HEK293 (cell line): ENCODE measurements at regions not wholly inside any gene's neighbourhood (a gene's known extent, or its start where the extent isn't known, plus 50 kb on each side); places are given as distances from the start of the nearest gene placed in this dataset.

Experiments
- CTCF ChIA-PET: fragments of 350-600 bp; formaldehyde crosslinking; extraction: SDS; loops from one replicate; lab custom pipeline; 2021; ENCODE audit warnings: antibody characterized with exemption; lab: Yijun Ruan, JAX
- POLR2A ChIA-PET: fragments of 300-600 bp; formaldehyde crosslinking; extraction: SDS; loops from one replicate; lab custom pipeline; 2020; ENCODE audit warnings: antibody characterized with exemption, inconsistent platforms; lab: Yijun Ruan, JAX
- H3K27ac ChIP-seq: fragments of 200-500 bp; sonication (Bioruptor generic); 2 replicates; pipeline ENCODE4 v1.5.1; 2014; ENCODE audit warnings: low read depth, low read length, control low read depth, inconsistent platforms; ENCODE audit errors: extremely low read depth
- H3K36me3 ChIP-seq, 2 experiments: fragments of 200-500 bp in 1 of 2; sonication (Bioruptor generic) in 1 of 2; 1 replicate in 1 of 2; 2 replicates in 1 of 2; pipeline ENCODE4 v1.5.1; 2014 to 2017; ENCODE audit warnings: inconsistent platforms in 2 of 2, low read length in 2 of 2; ENCODE audit not compliant: control insufficient read depth in 2 of 2, insufficient read depth in 1 of 2
- H3K4me1 ChIP-seq: fragments of 200-500 bp; sonication (Bioruptor generic); 2 replicates; pipeline ENCODE4 v1.5.1; 2014; ENCODE audit warnings: mild to moderate bottlenecking, low read length, inconsistent platforms; ENCODE audit not compliant: control insufficient read depth, insufficient read depth
- H3K4me3 ChIP-seq: 2 replicates; pipeline ENCODE4 v1.5.1; 2011; ENCODE audit warnings: low read depth, mild to moderate bottlenecking, control low read depth, low read length, moderate library complexity
- H3K9me3 ChIP-seq: fragments of 200-500 bp; sonication (Bioruptor generic); 2 replicates; pipeline ENCODE4 v1.5.1; 2014; ENCODE audit warnings: low read depth, low read length, inconsistent platforms; ENCODE audit not compliant: control insufficient read depth, insufficient read depth
- EGR2 ChIP-seq: fragments of 450-650 bp; formaldehyde crosslinking; IDR thresholded peaks from 2 replicates; pipeline ENCODE4 v1.5.1; 2016; ENCODE audit warnings: low read depth, missing biosample characterization, missing genetic modification characterization
- FEZF1 ChIP-seq: fragments of 450-650 bp; formaldehyde crosslinking; IDR thresholded peaks from 2 replicates; pipeline ENCODE4 v1.5.1; 2016; ENCODE audit warnings: missing biosample characterization, missing genetic modification characterization
- GFI1B ChIP-seq: fragments of 450-650 bp; formaldehyde crosslinking; IDR thresholded peaks from 2 replicates; pipeline ENCODE4 v1.5.1; 2016; ENCODE audit warnings: missing biosample characterization, missing genetic modification characterization
- HOXA7 ChIP-seq: sonication (generic); formaldehyde crosslinking; IDR thresholded peaks from 2 replicates; pipeline ENCODE4 v1.8.1; 2022; ENCODE audit warnings: missing genetic modification reagents, borderline replicate concordance
- PRDM1 ChIP-seq: fragments of 450-650 bp; formaldehyde crosslinking; IDR thresholded peaks from 2 replicates; pipeline ENCODE4; 2016; ENCODE audit warnings: missing biosample characterization, missing genetic modification characterization
- SALL2 ChIP-seq: fragments of 450-650 bp; formaldehyde crosslinking; IDR thresholded peaks from 2 replicates; pipeline ENCODE4 v1.5.0; 2017; ENCODE audit warnings: missing biosample characterization, mild to moderate bottlenecking, missing genetic modification characterization, borderline replicate concordance
- ZNF10 ChIP-seq: fragments of 450-650 bp; formaldehyde crosslinking; IDR thresholded peaks from 2 replicates; pipeline ENCODE4 v1.5.1; 2017; ENCODE audit warnings: missing biosample characterization, missing genetic modification characterization
- ZNF114 ChIP-seq: fragments of 450-650 bp; formaldehyde crosslinking; IDR thresholded peaks from 2 replicates; pipeline ENCODE4 v1.5.0; 2017; ENCODE audit warnings: missing biosample characterization, missing genetic modification characterization
- ZNF266 ChIP-seq: fragments of 450-650 bp; formaldehyde crosslinking; IDR thresholded peaks from 2 replicates; pipeline ENCODE4 v1.5.1; 2016; ENCODE audit warnings: missing biosample characterization, missing genetic modification characterization, low read depth
- ZNF292 ChIP-seq: fragments of 450-650 bp; formaldehyde crosslinking; IDR thresholded peaks from 2 replicates; pipeline ENCODE4 v1.5.1; 2016; ENCODE audit warnings: low read depth, missing biosample characterization, missing genetic modification characterization, borderline replicate concordance
- ZNF48 ChIP-seq: fragments of 450-650 bp; formaldehyde crosslinking; IDR thresholded peaks from 2 replicates; pipeline ENCODE4 v1.5.1; 2016; ENCODE audit warnings: missing biosample characterization, missing genetic modification characterization
- ZNF530 ChIP-seq: fragments of 450-650 bp; formaldehyde crosslinking; IDR thresholded peaks from 2 replicates; pipeline ENCODE4 v1.5.1; 2016; ENCODE audit warnings: low read depth, missing biosample characterization, missing genetic modification characterization
- ZNF560 ChIP-seq: fragments of 450-650 bp; formaldehyde crosslinking; IDR thresholded peaks from 2 replicates; pipeline ENCODE4 v1.5.1; 2017; ENCODE audit warnings: missing biosample characterization, missing genetic modification characterization, borderline replicate concordance
- ZXDB ChIP-seq: fragments of 450-650 bp; formaldehyde crosslinking; IDR thresholded peaks from 2 replicates; pipeline ENCODE4 v1.5.1; 2016; ENCODE audit warnings: missing biosample characterization, missing genetic modification characterization
- TF ChIP-seq, protein P1 (sequence below): fragments of 450-650 bp; formaldehyde crosslinking; IDR thresholded peaks from 2 replicates; pipeline ENCODE4 v1.5.1; 2016; ENCODE audit warnings: missing biosample characterization, missing genetic modification characterization
- TF ChIP-seq, protein P2 (sequence below): fragments of 450-650 bp; formaldehyde crosslinking; IDR thresholded peaks from 2 replicates; pipeline ENCODE4 v1.5.1; 2016; ENCODE audit warnings: missing biosample characterization, missing genetic modification characterization
- TF ChIP-seq, protein P3 (sequence below): fragments of 450-650 bp; formaldehyde crosslinking; IDR thresholded peaks from 2 replicates; pipeline ENCODE4 v1.5.1; 2017; ENCODE audit warnings: missing biosample characterization, missing genetic modification characterization
- TF ChIP-seq, protein P4 (sequence below): fragments of 450-650 bp; formaldehyde crosslinking; IDR thresholded peaks from 2 replicates; pipeline ENCODE4 v1.5.1; 2016; ENCODE audit warnings: missing biosample characterization, missing genetic modification characterization
- TF ChIP-seq, protein P5 (sequence below): fragments of 450-650 bp; formaldehyde crosslinking; IDR thresholded peaks from 2 replicates; pipeline ENCODE4 v1.5.1; 2016; ENCODE audit warnings: missing biosample characterization, missing genetic modification characterization
- TF ChIP-seq, protein P6 (sequence below): fragments of 450-650 bp; formaldehyde crosslinking; IDR thresholded peaks from 2 replicates; pipeline ENCODE4 v1.5.1; 2016; ENCODE audit warnings: missing biosample characterization, missing genetic modification characterization

DNA sequence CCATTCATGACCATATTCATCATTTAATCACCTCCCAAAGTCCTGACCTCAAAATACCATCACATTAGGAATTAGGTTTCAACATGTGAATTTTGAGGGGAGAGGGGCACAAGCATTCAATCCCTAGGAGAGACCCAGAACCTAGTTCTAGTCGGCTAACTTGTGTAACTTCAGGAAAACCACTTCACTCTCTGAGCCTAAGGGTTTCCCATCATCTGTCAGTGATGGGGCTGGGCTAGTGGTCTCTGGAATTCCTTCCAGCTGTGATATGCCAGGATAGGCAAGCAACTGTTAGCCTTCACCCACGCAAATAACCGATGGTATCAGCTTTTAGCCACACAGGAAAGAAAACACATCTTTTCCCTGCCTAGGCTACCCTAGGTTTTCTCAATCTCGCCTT, 52.5 kb upstream of the MEX3C start (continued):
- no peak for TF ChIP-seq ZNF48 (tag by site-specific recombination)
- TF ChIP-seq, protein P1, sequence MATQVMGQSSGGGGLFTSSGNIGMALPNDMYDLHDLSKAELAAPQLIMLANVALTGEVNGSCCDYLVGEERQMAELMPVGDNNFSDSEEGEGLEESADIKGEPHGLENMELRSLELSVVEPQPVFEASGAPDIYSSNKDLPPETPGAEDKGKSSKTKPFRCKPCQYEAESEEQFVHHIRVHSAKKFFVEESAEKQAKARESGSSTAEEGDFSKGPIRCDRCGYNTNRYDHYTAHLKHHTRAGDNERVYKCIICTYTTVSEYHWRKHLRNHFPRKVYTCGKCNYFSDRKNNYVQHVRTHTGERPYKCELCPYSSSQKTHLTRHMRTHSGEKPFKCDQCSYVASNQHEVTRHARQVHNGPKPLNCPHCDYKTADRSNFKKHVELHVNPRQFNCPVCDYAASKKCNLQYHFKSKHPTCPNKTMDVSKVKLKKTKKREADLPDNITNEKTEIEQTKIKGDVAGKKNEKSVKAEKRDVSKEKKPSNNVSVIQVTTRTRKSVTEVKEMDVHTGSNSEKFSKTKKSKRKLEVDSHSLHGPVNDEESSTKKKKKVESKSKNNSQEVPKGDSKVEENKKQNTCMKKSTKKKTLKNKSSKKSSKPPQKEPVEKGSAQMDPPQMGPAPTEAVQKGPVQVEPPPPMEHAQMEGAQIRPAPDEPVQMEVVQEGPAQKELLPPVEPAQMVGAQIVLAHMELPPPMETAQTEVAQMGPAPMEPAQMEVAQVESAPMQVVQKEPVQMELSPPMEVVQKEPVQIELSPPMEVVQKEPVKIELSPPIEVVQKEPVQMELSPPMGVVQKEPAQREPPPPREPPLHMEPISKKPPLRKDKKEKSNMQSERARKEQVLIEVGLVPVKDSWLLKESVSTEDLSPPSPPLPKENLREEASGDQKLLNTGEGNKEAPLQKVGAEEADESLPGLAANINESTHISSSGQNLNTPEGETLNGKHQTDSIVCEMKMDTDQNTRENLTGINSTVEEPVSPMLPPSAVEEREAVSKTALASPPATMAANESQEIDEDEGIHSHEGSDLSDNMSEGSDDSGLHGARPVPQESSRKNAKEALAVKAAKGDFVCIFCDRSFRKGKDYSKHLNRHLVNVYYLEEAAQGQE (tag by site-specific recombination), result no peak
- TF ChIP-seq, all 188 proteins: peak for 0

DNA sequence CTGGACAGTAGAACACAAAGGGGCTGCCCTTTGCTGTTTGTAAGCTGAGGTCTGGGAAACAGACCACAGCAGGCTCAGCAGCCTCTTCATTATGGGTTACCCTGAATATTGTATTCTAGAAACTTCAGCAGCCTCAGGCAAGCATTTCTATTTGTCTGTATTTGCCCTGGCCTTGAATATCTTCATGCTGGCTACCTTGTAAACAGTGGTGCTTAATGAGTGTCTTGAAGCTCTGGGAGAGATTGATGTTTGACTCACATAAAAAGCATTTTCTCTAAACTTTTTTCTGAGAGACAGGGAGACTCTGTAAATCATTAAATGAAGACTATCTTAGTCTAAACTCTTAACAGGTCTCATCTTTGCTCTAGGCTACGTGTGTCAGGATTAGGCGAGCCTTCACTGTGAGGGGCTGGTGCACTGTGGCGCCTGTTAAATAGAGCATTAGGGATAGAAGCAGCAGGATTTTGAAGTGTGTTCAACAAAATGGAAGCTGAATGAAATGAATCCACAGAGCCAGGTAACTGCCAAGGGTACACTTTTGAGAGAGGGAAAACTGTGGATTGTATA, 53.1 kb upstream of the MEX3C start:
- H3K4me1 ChIP-seq, result no peaks in the 10 kb centered on the region
- no peaks in the 10 kb centered on the region for H3K9me3 ChIP-seq
- no peak for TF ChIP-seq ZNF266 (tag by site-specific recombination)
- TF ChIP-seq, protein P2, sequence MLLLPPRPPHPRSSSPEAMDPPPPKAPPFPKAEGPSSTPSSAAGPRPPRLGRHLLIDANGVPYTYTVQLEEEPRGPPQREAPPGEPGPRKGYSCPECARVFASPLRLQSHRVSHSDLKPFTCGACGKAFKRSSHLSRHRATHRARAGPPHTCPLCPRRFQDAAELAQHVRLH, result no peak
- TF ChIP-seq ZXDB (tag by site-specific recombination), result no peak
- TF ChIP-seq GFI1B (tag by site-specific recombination), result no peak
- no peak for TF ChIP-seq HOXA7
- no peak for TF ChIP-seq SALL2 (tag by site-specific recombination)
- no peak overlapping the region for H3K4me3 ChIP-seq
- CTCF ChIA-PET, result interaction anchor here (0.7 to 0.9 kb wide), 3 partner anchors 25 to 60 kb away, joined by 3 read pairs; no protein-coding TSS in a partner anchor
- H3K36me3 ChIP-seq, result no peaks in the 10 kb centered on the region
- H3K27ac ChIP-seq, result no peak overlapping the region
- POLR2A ChIA-PET, result no interaction called here

DNA sequence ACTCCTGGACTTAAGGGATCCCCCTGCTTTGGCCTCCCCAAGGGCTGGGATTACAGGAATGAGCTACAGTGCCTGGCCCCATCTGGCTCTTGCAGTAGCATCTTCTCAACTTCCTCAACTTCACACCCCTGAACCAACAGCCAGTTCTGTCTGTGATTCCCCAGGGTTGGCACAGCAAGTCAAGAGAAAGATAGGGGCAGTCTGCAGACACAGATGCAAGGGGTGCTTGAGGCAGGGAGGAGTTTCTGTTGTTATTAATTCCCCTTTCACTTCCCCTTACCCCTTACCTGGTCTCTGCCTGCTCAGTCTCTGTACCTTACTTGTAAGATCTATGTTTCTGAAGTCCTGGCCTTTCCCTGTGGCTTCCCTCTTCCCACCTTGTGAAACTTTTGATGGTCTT, 54.1 kb upstream of the MEX3C start:
- Histone ChIP-seq H3K9me3 (no peaks in the 10 kb centered on the region), H3K4me3 (no peak overlapping the region), H3K36me3 (no peaks in the 10 kb centered on the region), H3K27ac (no peak overlapping the region), H3K4me1 (no peaks in the 10 kb centered on the region)
- POLR2A ChIA-PET, result no interaction called here
- CTCF ChIA-PET, result interaction anchor here (0.6 to 0.9 kb wide), 3 partner anchors 15 to 369 kb away, joined by 3 to 4 read pairs (median 3); no protein-coding TSS in a partner anchor
- no peak for TF ChIP-seq FEZF1
- TF ChIP-seq, protein P3, sequence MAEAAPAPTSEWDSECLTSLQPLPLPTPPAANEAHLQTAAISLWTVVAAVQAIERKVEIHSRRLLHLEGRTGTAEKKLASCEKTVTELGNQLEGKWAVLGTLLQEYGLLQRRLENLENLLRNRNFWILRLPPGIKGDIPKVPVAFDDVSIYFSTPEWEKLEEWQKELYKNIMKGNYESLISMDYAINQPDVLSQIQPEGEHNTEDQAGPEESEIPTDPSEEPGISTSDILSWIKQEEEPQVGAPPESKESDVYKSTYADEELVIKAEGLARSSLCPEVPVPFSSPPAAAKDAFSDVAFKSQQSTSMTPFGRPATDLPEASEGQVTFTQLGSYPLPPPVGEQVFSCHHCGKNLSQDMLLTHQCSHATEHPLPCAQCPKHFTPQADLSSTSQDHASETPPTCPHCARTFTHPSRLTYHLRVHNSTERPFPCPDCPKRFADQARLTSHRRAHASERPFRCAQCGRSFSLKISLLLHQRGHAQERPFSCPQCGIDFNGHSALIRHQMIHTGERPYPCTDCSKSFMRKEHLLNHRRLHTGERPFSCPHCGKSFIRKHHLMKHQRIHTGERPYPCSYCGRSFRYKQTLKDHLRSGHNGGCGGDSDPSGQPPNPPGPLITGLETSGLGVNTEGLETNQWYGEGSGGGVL, result no peak
- TF ChIP-seq ZNF114 (tag by site-specific recombination), result no peak
- TF ChIP-seq, protein P4, sequence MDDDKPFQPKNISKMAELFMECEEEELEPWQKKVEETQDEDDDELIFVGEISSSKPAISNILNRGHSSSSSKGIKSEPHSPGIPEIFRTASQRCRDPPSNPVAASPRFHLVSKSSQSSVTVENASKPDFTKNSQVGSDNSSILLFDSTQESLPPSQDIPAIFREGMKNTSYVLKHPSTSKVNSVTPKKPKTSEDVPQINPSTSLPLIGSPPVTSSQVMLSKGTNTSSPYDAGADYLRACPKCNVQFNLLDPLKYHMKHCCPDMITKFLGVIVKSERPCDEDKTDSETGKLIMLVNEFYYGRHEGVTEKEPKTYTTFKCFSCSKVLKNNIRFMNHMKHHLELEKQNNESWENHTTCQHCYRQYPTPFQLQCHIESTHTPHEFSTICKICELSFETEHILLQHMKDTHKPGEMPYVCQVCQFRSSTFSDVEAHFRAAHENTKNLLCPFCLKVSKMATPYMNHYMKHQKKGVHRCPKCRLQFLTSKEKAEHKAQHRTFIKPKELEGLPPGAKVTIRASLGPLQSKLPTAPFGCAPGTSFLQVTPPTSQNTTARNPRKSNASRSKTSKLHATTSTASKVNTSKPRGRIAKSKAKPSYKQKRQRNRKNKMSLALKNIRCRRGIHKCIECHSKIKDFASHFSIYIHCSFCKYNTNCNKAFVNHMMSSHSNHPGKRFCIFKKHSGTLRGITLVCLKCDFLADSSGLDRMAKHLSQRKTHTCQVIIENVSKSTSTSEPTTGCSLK (tag by site-specific recombination), result no peak
- no peak for TF ChIP-seq EGR2 (tag by site-specific recombination)
- no peak for TF ChIP-seq ZNF292 (tag by site-specific recombination)
- TF ChIP-seq, protein P5, sequence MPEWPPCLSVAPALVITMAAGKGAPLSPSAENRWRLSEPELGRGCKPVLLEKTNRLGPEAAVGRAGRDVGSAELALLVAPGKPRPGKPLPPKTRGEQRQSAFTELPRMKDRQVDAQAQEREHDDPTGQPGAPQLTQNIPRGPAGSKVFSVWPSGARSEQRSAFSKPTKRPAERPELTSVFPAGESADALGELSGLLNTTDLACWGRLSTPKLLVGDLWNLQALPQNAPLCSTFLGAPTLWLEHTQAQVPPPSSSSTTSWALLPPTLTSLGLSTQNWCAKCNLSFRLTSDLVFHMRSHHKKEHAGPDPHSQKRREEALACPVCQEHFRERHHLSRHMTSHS, result no peak
- no peak for TF ChIP-seq PRDM1
- no peak for TF ChIP-seq HOXA7
- TF ChIP-seq ZNF530 (tag by site-specific recombination), result no peak
- TF ChIP-seq ZNF560 (tag by site-specific recombination), result no peak
- TF ChIP-seq, protein P6, sequence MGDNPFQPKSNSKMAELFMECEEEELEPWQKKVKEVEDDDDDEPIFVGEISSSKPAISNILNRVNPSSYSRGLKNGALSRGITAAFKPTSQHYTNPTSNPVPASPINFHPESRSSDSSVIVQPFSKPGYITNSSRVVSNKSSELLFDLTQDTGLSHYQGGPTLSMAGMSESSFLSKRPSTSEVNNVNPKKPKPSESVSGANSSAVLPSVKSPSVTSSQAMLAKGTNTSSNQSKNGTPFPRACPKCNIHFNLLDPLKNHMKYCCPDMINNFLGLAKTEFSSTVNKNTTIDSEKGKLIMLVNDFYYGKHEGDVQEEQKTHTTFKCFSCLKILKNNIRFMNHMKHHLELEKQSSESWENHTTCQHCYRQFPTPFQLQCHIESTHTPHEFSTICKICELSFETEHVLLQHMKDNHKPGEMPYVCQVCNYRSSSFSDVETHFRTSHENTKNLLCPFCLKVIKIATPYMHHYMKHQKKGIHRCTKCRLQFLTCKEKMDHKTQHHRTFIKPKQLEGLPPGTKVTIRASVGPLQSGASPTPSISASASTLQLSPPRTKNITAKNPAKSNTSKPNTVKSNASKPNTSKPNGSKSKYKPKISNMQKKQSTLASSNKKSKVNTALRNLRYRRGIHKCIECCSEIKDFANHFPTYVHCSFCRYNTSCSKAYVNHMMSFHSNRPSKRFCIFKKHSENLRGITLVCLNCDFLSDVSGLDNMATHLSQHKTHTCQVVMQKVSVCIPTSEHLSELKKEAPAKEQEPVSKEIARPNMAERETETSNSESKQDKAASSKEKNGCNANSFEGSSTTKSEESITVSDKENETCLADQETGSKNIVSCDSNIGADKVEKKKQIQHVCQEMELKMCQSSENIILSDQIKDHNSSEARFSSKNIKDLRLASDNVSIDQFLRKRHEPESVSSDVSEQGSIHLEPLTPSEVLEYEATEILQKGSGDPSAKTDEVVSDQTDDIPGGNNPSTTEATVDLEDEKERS (tag by site-specific recombination), result no peak
- TF ChIP-seq ZNF10 (tag by site-specific recombination), result no peak
